Lung microvascular endothelial cell (primary cell): ENCODE measurements at regions not wholly inside any gene's neighbourhood (a gene's known extent, or its start where the extent isn't known, plus 50 kb on each side); places are given as distances from the start of the nearest gene placed in this dataset.
A peak's percentile ranks its signal among the peaks of the same experiment; 100 is the strongest.

Source experiments
- DNase-seq, 2 donors: peaks; one replicate each; pipeline versions ENCODE4 v3.0.0 to v3.0.0-alpha.2; 2010; ENCODE audit warnings: low read depth in 2 of 2

- DNase-seq = no peak
Observed at GRCh38 chr15:29919380-29919881, 97.2 kb upstream of the TJP1 start.

GRCh38 chr15:29917600-29918597, 95.6 kb upstream of the TJP1 start:
- no peak for DNase-seq

- DNase-seq = no peak
Observed at GRCh38 chr15:29914511-29914926, 92.3 kb upstream of the TJP1 start.

GRCh38 chr15:29913528-29914135, 91.4 kb upstream of the TJP1 start:
- no peak for DNase-seq

- no peak for DNase-seq
Observed at GRCh38 chr15:29911705-29912104, 89.4 kb upstream of the TJP1 start.

GRCh38 chr15:29910068-29910467, 87.8 kb upstream of the TJP1 start:
- peak in 1 of 2 donors; percentile 43 for DNase-seq

- no peak for DNase-seq
Observed at GRCh38 chr15:29904757-29905417, 82.6 kb upstream of the TJP1 start.

GRCh38 chr15:29903785-29904464, 81.7 kb upstream of the TJP1 start:
- no peak for DNase-seq

- DNase-seq = no peak
Observed at GRCh38 chr15:29903028-29903427, 80.8 kb upstream of the TJP1 start.

- DNase-seq = no peak
Observed at GRCh38 chr15:29900237-29901189, 78.2 kb upstream of the TJP1 start.

GRCh38 chr15:29896062-29896461, 73.8 kb upstream of the TJP1 start:
- DNase-seq = no peak

GRCh38 chr15:29891096-29891457, 68.8 kb upstream of the TJP1 start:
- DNase-seq = no peak

DNA sequence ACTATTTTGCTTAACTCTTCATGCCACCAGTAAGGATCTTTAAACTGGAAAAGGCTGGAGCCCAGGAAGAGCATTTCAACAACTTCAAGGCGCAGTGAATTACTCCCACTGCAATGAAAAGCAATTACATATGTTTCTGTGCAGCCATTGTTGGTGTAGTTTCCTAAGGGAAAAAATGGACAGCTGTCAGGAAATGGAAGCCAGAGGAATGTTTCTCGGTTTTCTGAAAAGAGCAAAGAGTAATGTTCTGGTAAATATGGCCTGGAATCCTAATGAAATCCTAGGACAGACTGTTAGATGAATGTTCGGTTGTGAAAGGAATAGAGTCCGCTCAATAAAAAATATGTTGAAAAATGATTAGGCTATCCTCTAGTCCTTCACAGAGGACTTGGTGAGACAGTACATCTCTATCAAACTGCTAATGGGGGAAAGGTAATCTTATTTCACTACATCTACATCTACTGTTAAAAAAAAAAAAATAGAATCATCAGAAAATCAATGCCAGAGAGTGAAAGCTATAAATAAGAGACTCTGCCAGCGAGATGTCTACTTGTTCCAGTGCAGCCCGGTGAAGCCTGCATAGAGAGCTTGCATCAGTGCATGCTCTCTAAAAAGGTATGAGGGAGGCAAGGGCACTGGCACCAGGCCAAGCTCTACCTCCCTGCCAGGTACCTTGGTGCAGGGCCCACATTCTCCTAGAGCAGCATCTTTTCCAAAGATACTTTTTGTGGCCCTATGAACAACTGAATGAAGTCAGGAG, 68.2 kb upstream of the TJP1 start:
- DNase-seq = peak in 1 of 2 donors; percentile 30

DNA sequence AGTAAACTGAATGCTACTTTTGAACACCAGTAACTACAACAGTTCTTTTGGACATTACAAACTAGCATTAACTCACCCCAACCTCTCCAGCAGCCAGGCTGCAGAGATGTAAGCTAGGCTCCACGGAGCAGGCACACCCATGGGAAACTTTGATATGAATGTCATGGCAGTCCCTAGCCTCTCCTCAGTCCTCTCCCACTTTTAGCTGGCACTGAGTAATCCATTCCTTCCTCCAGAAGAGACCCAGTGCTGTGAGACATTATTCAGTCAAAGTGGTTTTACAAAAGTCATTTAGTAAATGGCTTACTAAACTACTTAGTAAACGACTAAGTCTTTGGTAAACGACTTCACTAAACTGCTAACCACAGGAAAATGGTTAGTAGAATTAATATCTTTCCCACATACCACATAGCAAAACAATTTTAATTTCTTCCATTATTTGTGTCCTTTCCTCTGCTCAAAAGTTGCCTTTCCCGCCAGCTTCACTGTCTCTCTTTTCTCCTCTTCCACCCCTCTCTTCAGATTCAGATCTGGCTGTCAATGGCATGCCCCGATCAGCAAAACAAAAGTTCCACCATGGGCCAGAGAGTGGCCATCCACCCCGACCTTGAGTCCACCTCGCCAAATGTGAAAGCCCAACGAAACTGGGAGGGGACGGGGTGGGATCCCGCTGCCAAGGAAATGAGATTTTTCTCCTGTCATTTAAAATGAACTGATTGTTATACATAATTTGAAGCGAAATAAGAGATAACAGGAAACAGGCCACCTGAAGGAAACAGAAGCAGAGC, 67.5 kb upstream of the TJP1 start:
- DNase-seq = peak in 1 of 2 donors; percentile 5

- peak in 1 of 2 donors; percentile 30 for DNase-seq
Observed at GRCh38 chr15:29888646-29889045, 66.4 kb upstream of the TJP1 start.

DNA sequence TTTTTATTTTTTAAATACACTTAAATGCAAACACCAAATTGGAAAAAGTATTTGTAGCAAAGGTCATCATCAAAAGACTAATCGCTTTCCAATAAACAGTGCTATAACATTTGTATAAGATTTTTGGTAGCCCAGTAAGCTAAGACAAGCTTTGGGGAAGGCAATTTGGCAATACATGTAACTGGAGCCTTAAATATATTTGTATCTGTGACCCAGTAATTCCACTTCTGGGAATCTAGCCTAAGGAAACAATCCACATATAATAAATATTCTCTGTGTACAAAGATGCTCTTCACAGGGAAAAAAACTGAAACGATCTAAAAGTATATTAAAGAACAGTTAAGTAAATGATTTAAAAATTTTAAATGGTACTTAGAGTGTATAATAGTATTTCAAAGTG, 65.5 kb upstream of the TJP1 start:
- DNase-seq = no peak

GRCh38 chr15:29885183-29885582, 62.9 kb upstream of the TJP1 start:
- no peak for DNase-seq

DNA sequence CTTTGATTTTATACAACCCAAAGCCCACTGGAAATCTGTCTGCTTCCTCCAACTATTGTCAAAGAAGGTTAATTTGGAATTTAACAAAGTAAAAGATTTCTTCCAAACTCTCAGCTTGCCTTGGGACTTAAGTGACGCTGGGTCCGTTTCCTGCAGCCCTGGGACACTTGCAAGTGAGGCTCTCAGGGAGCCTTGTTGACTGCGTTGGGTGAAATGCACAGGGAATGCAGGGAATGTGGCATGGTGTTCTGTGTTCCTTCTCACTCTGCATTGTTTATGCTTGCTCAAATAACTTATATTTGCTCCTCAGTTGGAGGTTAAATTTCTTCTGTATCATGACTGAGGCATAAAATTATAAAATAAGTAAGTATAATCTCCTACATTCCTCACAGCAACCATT, 60.9 kb upstream of the TJP1 start:
- DNase-seq = no peak

DNA sequence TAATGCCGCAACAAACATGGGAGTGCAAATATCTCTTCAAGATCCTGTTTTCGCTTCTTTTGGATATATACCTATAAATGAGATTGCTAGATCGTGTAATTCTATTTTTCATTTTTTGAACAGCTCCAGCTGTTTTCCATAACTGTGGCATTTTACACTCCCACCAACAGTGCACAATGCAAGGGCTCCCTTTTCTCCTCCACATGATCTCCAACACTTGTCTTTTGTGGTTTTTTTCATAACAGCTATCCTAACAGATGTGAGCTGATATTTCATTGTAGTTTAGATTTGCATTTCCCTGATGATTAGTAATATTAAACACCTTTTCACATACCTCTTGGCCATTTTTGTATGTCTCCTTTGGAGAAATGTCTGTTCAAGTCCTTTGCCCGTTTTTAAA, 58.6 kb upstream of the TJP1 start:
- no peak for DNase-seq
